ENCODE measurements at regions not wholly inside any gene's neighbourhood (a gene's known extent, or its start where the extent isn't known, plus 50 kb on each side); places are given as distances from the start of the nearest gene placed in this dataset.

- TF ChIP-seq EZH2 (IDR thresholded peaks at IDR 0.05; ENCODE audit: insufficient read depth, low read length) (no peak), CTCF (IDR thresholded peaks at IDR 0.05; ENCODE audit: insufficient read depth, low read depth, low read length) (no peak)
- Mint-ChIP-seq H3K27me3 (ENCODE audit: low read depth, unreplicated experiment) (peaks cover 10% of the 10 kb centered on the region), H3K27ac (ENCODE audit: unreplicated experiment) (peak overlapping the region; percentile 38), H3K4me1 (ENCODE audit: low read depth, unreplicated experiment) (peaks cover 14% of the 10 kb centered on the region), H3K9me3 (ENCODE audit: unreplicated experiment) (no peaks in the 10 kb centered on the region), H3K36me3 (ENCODE audit: low read depth, unreplicated experiment) (no peaks in the 10 kb centered on the region), H3K4me3 (ENCODE audit: unreplicated experiment) (no peak overlapping the region)
- Histone ChIP-seq H3K9ac (ENCODE audit: low read length) (no peak overlapping the region), H3K36me3 (ENCODE audit: insufficient read depth, low read length) (no peaks in the 10 kb centered on the region), H3K79me2 (ENCODE audit: insufficient read depth, low read length) (no peaks in the 10 kb centered on the region), H3K27ac (ENCODE audit: low read depth, low read length) (no peak overlapping the region), H3K4me3 (ENCODE audit: insufficient read depth, low read depth, low read length) (no peak overlapping the region), H3K9me3 (ENCODE audit: insufficient read depth, low read depth, low read length) (no peaks in the 10 kb centered on the region), H3K27me3 (ENCODE audit: insufficient read depth, low read length) (no peaks in the 10 kb centered on the region), H3K4me1 (ENCODE audit: insufficient read depth, low read length) (peaks cover 8% of the 10 kb centered on the region), H2AFZ (ENCODE audit: low read depth, low read length) (no peak overlapping the region), H3K4me2 (ENCODE audit: low read length) (no peak overlapping the region), H4K20me1 (ENCODE audit: insufficient read depth, low read length) (no peaks in the 10 kb centered on the region)
- DNase-seq (ENCODE audit: low read depth) = peak; percentile 31
- FAIRE-seq = no peak
These were observed 102.5 kb downstream of the RBM43 start for GRCh38 chr2:151159109-151159662.

GRCh38 chr2:151157000-151157735, 104.5 kb downstream of the RBM43 start:
- no peaks in the 10 kb centered on the region for H3K79me2 ChIP-seq (ENCODE audit: insufficient read depth, low read length)
- peak; percentile 11 for DNase-seq (ENCODE audit: low read depth)

More at GRCh38 chr2:151157000-151157735, 104.5 kb downstream of the RBM43 start:
- H2AFZ ChIP-seq (ENCODE audit: low read depth, low read length) = no peak overlapping the region
- Mint-ChIP-seq H3K27me3 (ENCODE audit: low read depth, unreplicated experiment) (peaks cover 4% of the 10 kb centered on the region), H3K4me1 (ENCODE audit: low read depth, unreplicated experiment) (peaks cover 19% of the 10 kb centered on the region), H3K36me3 (ENCODE audit: low read depth, unreplicated experiment) (no peaks in the 10 kb centered on the region), H3K4me3 (ENCODE audit: unreplicated experiment) (no peak overlapping the region), H3K9me3 (ENCODE audit: unreplicated experiment) (no peaks in the 10 kb centered on the region), H3K27ac (ENCODE audit: unreplicated experiment) (no peak overlapping the region)
- no peak overlapping the region for H3K4me3 ChIP-seq (ENCODE audit: insufficient read depth, low read depth, low read length)
- H3K36me3 ChIP-seq (ENCODE audit: insufficient read depth, low read length) = no peaks in the 10 kb centered on the region
- no peak for TF ChIP-seq CTCF (IDR thresholded peaks at IDR 0.05; ENCODE audit: insufficient read depth, low read depth, low read length)
- TF ChIP-seq EZH2 (IDR thresholded peaks at IDR 0.05; ENCODE audit: insufficient read depth, low read length) = no peak
- no peak overlapping the region for H3K9ac ChIP-seq (ENCODE audit: low read length)
- H4K20me1 ChIP-seq (ENCODE audit: insufficient read depth, low read length) = no peaks in the 10 kb centered on the region
- H3K4me2 ChIP-seq (ENCODE audit: low read length) = peak overlapping the region; percentile 37
- no peaks in the 10 kb centered on the region for H3K27me3 ChIP-seq (ENCODE audit: insufficient read depth, low read length)
- H3K27ac ChIP-seq (ENCODE audit: low read depth, low read length) = no peak overlapping the region
- H3K4me1 ChIP-seq (ENCODE audit: insufficient read depth, low read length) = peaks cover 8% of the 10 kb centered on the region
- no peak for FAIRE-seq
- H3K9me3 ChIP-seq (ENCODE audit: insufficient read depth, low read depth, low read length) = no peaks in the 10 kb centered on the region

Measured in astrocyte (in vitro differentiated cells and primary cell).